NCI-H1436 treated with DMSO at 0.1 percent for 48 hours (cell line): ENCODE measurements at regions not wholly inside any gene's neighbourhood (a gene's known extent, or its start where the extent isn't known, plus 50 kb on each side); places are given as distances from the start of the nearest gene placed in this dataset.
"Not testable (repeated sequence)": the region's sequence is repeated elsewhere in the genome, so short reads cannot be mapped to it uniquely, and the experiment has no call there.

ENCODE experiments used
- DNase-seq: peaks from one replicate; lab custom pipeline; 2025; lab: John Stamatoyannopoulos, UW

DNA sequence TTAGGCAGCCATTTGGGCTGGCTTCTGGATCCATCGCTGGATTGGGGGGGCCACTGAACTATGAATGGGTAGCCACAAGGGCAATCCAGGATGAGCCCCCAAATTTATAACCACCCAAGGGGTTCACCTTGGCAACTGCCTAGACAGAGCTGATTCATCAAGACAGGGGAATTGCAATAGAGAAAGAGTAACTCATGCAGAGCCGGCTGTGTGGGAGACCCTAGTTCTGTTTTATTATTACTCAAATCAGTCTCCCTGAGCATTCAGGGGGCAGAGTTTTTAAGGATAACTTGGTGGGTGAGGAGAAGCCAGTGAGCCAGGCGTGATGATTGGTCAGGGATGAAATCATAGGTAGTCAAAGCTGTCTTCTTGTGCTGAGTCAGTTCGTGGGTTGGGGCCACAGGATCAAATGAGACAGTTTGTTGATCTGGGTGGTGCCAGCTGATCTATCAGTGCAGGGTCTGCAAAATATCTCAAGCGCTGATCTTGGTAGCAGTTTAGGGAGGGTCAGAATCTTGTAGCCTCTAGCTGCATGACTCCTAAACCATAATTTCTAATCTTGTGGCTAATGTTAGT lies 57.9 kb downstream of the DNAJB9 start:
- no peak for DNase-seq

DNA sequence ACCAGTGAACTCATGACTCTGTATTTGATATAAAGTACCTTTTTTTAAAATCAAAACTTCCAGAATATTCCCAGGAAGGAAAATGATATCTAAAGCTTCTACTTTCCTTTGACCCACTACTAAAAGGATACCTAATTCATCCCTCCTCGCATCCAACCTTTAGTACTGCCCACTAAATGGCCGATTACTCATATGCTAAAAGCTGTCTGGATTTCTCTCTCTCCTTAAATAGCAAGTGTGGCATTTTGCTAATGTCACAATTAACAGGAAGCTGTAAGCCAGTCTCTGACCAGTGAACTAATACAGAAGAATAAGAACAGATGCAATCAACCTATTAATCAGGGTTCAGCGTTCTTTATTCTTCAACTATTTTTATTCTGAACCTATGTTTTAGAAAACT lies 59.0 kb downstream of the DNAJB9 start:
- no peak for DNase-seq

DNA sequence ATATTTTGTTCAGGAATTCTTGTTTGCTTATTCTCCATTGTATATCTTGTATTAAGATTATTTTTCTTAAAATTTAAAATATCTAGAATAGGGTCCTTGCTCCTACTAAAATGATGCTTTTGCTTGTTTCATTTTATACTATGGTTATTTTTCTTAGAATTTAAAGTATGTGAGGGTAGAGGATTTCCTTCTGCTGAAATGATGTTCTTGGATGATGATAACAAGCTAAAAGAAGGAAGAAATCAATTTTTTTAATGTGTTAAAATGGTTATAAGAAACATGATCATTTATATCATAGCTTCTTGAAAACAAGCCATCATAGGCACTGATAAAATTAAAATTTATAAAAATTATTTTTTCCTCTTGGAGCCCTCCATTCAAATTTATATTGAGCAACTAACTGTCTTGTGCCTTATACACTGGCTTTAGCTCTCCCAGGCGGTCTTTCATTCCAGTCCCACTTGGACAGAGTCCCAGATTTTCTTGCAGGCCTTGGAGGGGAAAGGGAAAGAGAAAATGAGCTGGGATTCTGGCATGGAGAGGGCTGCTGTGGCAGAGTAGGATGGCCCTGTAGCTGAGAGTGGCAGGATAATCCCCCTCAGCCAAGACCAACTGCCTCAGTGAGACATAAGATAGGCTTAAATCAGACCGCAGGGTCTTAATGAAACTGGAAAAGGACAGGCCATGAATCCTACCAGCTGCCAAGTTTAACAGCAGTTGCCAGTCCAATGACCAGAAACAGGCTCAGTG lies 60.2 kb downstream of the DNAJB9 start:
- no peak for DNase-seq

DNA sequence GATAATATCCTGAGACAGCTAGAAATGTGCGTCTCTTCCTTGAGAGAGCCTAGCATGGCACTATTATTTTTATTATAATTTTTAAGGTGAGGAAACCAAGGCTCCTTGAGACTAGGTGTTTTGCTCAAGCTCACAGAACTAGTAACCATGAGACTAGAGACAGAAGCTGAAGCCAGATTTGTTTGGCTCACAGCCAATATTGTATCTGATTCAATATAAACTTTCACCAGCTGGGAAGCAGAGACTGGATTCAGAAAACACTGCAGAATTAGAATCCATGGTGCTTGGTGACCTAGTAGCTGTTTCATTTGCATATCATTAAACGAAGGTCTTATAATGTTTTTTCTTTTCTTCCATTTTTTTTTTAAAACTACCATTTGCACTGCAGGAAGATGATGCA lies 64.4 kb downstream of the DNAJB9 start:
- DNase-seq, result no peak

DNA sequence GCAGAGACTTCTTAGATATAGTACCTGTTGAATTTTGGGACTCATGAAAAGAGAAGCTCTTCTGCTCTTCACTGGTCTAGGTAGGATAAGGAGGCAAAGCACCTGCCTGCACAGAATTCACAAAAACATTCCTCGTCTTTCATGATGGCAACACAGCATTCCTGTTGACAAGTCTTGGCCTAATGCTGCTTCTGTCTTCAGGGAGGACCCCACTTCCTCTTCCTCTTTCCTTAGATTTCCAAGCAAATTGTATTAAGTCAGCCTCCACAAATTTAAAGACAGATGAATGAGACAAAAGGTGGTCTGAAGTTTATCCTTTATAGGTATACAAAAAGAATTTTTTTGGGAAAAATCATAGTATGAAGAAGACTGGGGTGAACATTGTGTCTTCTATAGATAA lies 64.9 kb downstream of the DNAJB9 start:
- DNase-seq, result no peak

DNA sequence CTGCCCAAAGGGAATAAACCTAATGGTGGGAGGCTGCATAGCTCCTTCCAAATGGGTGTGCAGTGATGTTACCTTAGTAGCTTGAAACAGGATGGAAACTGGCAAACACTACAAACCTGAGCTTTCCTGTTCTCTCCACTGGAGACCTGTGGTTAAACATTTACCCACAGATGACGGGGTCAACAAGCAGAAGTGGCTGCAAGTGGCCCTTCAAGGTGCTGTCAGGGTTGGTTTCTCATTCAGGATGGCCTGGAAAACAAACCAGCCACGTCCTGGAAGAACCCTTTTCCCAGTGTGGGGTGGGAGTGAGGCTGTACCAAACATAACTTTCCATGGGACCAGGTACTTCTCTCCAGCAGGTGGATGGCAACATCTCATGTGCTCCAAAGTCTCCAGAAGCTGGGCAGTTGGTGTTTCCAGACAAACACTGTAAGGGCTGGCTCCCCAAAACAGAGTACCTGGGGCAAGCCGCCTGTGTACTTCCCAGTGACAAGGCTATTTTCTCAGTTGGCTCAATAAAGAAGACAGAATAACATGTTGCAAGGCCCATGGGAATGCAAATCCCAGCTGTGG lies 67.5 kb downstream of the DNAJB9 start:
- DNase-seq, result no peak

DNA sequence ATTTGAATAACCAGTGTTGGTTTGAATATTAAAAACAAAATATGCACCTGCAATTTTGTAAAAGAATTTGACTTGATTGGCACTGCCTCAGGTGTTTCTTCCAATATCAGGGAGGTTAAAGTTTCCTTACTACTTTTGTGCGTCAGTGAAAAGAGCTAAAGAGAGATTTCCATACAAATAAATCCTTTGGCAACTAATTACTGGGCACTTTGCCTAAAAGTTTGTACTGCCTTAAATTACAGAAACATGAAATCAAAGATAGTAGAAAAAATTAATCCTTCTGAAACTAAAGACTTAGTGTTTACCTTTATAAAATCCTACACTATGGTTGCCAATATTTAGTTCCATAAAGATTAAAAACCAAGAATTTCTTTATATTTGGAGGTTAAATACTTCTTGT lies 72.5 kb downstream of the DNAJB9 start:
- no peak for DNase-seq

DNA sequence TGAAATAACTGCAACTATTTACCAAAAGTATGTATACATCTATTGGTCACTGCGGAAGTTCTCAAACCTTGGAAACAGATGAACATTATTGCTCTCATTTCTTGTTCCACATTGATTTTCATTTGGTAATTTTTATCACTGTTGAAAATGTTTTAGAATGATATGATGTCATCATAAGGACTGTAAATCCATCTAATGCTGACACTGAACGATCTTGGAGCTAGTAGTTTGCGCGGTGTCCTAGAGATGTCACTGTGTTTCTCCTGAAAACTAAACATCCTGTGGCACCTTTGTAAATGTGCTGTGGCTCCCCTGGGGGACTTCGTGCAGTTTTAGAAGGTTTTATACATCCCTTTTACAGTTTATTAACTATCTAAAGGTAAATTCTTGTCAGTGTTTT lies 73.5 kb downstream of the DNAJB9 start:
- DNase-seq, result no peak

DNA sequence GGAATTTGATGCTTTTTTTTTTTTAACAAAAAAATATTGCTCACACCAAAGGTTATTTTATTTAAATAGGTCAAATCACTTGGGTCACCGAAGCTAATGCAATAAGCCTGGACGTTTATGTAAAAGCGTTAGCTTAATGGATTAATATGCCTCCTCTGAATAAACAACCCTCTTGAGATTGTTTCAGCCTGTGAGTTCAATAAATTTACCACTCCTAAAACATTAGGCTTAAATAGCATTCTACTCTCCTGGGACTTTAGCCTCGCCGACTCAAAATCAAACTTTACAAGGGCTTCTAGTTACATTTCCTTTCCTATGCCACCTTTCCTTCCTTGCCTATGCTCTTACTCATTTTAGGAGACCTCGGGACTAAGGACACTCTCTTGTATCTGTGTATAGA lies 79.3 kb downstream of the DNAJB9 start:
- DNase-seq, result no peak

DNA sequence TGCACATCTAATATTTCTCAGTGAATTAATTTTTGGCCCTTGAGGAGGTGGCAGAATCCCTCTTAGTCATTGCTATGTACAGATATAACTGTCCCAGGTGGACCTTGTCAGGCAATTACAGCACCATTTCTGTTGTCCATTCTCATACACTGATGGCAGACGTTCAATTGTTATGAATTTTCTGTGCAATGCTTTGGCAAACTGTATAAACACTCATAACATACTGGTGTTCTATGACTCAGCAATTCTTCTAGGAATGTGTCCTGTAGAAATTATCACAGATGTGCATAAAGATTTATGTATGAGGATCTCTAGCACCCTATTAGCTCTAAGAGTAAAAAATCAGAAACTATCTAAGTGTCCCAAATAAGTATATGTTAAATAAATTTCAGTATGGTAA lies 80.8 kb downstream of the DNAJB9 start:
- no peak for DNase-seq

DNA sequence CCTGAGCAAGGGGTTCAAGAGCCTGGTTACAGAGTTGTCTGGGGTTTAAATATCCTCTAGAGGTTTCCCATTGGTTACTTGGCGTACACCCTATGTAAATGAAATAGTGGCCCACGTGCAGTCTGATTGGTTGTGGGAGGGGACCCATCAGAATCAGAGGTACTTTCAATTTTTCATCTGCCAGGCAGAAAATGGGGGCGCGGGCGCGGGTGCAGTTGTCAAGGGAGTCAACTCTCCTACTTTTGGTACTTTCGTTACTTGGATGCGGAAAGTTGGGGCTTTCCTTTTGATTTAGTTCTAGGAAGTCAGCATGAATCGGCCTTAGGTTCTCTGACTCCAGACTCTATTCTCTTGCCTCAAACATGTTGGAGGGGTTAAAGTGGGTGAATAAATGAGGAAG lies 83.2 kb downstream of the DNAJB9 start:
- DNase-seq, result no peak

DNA sequence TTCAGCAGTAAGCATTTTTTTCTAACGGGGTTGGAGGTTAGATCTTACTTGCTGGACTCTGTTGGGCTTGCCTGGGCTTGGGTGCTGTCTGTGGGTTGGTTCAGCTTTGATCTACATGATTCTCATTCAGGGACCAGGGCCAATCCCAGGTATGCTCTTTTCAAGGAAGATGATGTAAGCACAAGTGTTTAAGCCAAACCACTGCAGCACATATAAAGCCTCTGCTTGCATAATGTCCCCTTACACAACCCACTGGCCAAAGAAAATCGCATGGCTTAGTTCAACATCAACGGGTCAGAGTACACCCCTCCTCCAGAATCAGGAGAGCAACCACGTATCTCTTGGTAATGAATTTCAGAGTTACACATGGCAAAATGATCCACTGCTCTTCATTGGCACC lies 83.9 kb downstream of the DNAJB9 start:
- no peak for DNase-seq

DNA sequence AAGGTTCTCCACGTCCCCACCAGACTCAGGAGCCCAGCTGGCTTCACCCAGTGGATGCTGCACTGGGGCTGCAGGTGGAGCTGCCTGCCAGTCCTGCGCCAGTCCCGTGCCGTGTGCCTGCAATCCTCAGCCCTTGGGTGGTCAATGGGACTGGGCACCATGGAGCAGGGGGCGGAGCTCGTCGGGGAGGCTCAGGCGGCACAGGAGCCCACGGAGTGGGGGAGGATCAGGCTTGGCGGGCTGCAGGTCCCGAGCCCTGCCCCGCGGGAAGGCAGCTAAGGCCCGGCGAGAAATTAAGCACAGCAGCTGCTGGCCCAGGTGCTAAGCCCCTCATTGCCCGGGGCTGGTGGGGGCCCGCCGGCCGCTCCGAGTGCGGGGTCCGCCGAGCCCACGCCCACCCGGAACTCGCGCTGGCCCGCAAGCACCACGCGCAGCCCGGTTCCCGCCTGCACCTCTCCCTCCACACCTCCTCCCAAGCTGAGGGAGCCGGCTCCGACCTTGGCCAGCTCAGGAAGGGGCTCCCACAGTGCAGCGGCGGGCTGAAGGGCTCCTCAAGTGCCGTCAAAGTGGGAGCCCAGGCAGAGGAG lies 87.6 kb downstream of the DNAJB9 start:
- not testable (repeated sequence) for DNase-seq

DNA sequence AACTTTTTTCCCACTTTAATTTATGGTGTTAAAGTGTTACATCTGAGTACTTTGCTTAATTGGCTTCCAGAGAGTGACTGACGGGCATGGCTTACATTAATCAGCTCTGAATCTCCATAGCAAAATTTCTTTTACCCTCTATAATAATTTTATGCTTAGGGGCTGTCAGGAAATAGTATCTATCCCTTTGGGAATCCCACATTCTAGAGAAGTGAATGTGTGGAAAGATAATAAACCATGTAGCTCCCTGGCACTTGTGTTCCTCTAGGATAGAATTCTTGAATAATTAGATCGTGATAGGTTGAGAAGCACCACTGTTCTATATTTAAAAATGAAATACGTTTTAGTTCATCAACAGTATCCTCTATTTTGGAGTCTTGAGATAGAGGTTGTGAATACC lies 89.6 kb downstream of the DNAJB9 start:
- no peak for DNase-seq

DNA sequence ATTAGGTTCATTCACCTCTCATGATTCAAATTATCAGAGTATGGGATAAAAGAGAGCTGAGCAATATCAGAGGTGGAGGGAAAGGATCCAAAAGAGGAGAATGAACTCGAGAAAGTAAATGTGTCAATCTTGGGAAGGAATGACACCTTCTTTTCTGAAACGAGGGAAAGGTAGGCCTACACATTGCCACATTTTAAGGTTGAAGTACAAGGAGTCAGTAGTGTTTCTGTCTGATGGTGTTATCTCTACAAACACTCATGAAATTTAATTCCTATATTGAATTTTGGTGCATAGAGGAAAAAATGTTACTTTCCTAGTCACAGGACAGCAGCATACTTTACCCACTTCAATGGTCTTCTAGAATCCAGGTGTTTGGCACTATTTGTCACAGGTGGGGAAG lies 90.2 kb downstream of the DNAJB9 start:
- no peak for DNase-seq

DNA sequence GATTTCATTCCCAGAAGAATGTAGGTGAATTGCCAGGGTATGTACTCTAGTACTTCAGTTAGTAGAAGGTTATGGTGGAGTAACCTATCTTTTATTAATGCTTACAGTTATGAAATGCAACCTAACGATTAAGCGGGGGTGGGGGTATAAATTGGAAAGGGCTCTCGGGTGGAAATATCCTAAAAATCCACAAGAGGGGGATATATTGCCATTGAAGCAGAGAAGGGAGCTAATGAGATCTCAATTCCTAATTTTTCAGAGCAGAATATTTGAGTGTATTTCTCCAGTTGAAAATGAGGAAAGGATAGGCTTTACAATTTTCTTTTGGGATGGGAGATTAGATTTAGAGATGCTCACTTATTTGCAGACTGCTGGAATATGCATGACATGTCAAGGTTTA lies 90.8 kb downstream of the DNAJB9 start:
- DNase-seq, result no peak

DNA sequence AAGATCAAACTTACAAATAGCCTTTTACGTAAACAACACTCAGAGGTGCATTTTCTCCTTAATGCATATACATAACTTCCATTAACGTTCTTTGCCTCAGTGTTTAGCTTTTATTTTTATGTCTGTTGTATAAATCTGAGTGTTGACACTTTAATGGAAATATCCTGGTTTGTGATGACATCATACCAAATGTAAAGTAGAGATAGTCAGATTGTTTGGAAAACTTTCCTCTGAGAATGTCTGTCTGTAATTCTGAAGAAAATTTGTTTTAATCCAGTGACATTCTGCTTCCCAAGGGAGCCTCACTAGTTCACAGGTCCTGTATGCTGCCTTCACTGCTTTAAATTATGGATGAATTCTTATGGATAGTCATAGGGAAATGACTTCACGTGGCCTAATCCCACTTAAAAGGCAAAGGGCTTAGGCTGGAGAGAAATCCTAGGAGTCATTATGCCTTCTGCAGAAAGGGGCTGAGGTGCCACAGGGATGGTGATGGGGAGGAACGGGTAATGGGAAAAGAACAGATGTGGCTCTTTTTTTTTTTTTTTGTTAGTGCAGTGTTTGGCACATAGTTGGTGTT lies 93.2 kb downstream of the DNAJB9 start:
- no peak for DNase-seq

DNA sequence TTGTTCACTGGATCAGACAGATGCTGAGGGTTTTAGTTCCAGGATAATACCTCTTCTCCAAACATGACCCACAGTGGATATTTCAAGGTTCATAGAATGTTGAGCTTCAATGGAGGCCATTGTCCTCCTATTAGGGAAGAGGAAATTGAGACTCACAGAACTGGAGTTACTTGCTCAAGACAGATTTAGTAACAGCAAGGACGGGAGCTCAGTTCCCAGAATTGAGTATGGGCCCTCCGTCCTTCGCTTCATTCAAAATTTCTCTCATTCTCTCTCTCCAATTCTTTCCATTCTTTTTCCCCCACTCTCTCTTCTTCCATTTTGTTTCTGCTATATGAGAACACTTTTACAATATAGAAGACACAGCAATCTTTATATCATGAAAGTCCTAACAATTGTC lies 94.0 kb downstream of the DNAJB9 start:
- DNase-seq, result no peak

DNA sequence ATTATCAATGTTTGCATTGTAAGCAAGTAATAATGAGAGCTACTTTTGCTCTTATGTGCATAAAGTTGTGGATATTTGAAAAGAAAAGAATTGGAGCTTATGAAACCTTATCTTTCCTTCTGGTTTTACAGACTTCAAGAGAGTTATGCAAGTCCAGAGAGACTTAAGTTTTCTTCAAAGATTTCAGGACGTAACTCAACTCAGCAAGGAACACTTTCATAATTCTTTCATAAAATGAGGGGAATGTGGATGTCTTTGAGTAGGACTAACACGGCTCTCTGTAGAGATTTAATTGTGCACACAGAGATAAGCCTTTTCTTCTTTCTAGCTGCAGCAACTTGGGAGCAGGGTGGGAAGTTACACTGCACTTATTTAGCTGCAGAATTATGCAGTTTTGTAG lies 97.5 kb downstream of the DNAJB9 start:
- DNase-seq, result no peak

DNA sequence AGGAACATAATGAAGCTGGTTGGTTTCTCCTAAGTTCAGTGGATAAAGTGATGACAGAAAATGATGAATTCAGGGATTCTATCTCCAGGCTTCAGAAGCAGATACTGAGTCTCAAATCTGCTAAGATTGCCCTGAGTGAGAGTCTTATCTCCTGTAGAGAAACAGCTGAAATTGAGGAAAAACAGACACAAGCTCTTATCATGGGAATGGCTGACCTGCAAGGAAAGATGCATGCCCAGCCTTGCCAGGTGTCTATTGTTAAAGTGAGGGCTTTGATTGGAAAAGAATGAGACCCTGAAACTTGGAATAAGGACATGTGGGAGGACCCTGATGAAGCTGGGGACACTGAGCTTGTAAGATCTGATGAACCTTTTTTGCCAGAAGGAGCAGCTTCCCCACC lies 100.3 kb downstream of the DNAJB9 start:
- DNase-seq, result no peak

DNA sequence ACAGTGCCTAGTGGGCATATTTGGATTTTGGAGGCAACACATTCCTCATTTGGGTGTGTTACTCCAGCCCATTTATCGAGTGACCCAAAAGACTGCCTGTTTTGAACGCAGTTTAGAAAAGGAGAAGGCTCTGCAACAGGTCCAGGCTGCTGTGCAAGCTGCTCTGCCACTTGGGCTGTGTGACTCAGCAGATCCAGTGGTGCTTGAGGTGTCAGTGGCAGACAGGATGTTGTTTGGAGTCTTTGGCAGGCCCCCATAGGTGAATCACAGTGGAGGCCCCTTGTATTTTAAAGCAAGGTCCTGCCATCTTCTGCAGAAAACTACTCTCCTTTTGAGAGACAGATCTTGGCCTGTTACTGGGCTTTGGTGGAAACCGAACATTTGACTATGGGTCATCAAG lies 104.0 kb downstream of the DNAJB9 start:
- DNase-seq, result not testable (repeated sequence)

DNA sequence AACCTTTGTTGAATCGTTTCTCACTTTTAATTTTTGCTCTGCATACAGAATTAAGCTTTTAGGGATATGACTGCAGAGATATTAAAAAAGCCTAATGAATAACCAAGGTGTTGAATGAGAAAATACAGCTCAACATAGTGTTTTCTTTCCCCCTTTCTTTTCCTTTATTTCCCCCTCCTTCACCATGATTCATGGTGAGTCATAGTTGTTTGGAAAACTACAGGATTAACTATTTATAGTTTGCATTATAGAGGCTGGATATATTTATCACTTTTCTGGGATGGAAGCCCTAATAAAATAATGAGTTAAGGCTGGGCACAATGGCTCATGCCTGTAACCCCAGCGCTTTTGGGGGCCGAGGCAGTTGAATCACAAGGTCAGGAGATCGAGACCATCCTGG lies 115.0 kb downstream of the DNAJB9 start:
- DNase-seq, result no peak

DNA sequence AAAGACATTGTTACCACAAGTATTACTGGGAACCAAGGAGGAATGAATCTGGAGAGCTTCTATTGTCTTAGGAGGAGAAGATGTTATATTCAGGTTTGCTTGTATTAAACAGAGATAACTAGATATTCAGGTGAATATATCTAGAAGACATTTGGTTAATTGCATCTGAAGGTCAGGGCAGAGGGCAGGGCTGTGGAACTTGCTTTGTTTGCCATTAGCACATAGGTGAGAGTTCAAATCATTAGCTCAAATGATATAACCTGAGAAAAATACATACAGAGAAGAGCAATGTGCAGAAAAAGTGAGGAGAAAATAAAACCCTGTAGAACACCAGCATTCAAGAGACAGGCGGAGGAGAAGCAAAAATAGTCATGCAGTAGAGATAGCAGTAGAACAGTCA lies 116.8 kb downstream of the DNAJB9 start:
- DNase-seq, result no peak
